GM12891 (cell line): ENCODE measurements at regions not wholly inside any gene's neighbourhood (a gene's known extent, or its start where the extent isn't known, plus 50 kb on each side); places are given as distances from the start of the nearest gene placed in this dataset.

Experiments
- POLR2A ChIP-seq: IDR thresholded peaks from 2 replicates; pipeline ENCODE4 v1.6.1; 2011; ENCODE audit warnings: low read depth, low read length, control low read depth
- POLR2AphosphoS5 ChIP-seq: IDR thresholded peaks from 2 replicates; pipeline ENCODE4 v1.6.1; 2011; ENCODE audit warnings: low read depth, low read length, control low read depth

- TF ChIP-seq POLR2A (no peak), POLR2AphosphoS5 (no peak)
These were observed 146.9 kb downstream of the PTPN20 start for GRCh38 chr10:47058032-47058702.
